ENCODE measurements at regions not wholly inside any gene's neighbourhood (a gene's known extent, or its start where the extent isn't known, plus 50 kb on each side); places are given as distances from the start of the nearest gene placed in this dataset.

GRCh38 chr5:17803971-17804370, 169.7 kb downstream of the TAF11L14 start:
- TF ChIP-seq CTCF (IDR thresholded peaks at IDR 0.05 in 2 of 3, conservative IDR thresholded peaks at IDR 0.05 in 1 of 3; ENCODE audit: insufficient read depth in 2 of 3, low read depth in 1 of 3, low read length in 3 of 3) (no peak), HDAC1 (IDR thresholded peaks at IDR 0.05) (no peak), NFRKB (IDR thresholded peaks at IDR 0.05; ENCODE audit: low read depth) (no peak)
